ENCODE measurements at regions not wholly inside any gene's neighbourhood (a gene's known extent, or its start where the extent isn't known, plus 50 kb on each side); places are given as distances from the start of the nearest gene placed in this dataset.
"Not testable (repeated sequence)": the region's sequence is repeated elsewhere in the genome, so short reads cannot be mapped to it uniquely, and the experiment has no call there.

GRCh38 chr4:114034189-114034588, 54.7 kb upstream of the ARSJ start:
- DNase-seq, result no peak

DNA sequence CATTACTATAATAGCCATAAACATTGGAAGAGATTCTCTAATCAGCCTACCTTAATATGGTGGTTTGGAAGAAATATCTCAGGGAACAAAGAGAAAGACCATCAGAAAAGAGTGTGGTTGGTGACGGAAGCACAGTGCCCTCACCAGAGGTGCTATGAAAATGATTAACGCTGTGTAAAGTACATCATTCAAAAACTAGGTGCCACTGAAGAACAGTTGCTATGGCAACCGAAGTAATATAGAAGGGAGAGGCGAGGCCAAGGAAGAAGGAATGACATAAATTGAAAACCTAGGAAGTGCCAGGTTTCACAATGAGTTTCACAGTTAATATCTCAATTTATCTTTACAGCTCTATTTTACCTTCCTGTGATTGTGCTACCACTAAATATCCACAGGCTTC, 57.0 kb upstream of the ARSJ start:
- no peak for DNase-seq

GRCh38 chr4:114036864-114037263, 57.4 kb upstream of the ARSJ start:
- DNase-seq, result no peak

DNA sequence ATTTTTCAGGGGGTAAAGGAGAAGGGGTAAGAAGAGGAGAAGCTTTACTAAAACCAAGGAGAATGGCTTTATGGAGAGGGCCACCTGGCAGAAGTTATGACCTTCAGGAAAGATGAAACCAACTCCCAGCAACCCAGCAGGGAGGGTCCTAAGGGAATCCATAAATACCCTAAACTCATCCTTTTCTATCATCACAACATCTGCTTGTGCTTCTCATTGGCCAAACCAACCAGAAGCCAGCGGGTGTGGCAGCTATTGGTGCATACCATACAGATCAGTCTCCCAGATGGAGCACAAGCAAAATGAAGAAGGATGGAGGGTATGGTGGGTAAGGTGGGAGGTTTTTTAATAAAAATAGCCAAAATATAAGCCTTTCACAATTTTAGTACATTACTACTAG, 58.5 kb upstream of the ARSJ start:
- DNase-seq, result no peak

GRCh38 chr4:114038762-114039387, 59.4 kb upstream of the ARSJ start:
- no peak for DNase-seq

DNA sequence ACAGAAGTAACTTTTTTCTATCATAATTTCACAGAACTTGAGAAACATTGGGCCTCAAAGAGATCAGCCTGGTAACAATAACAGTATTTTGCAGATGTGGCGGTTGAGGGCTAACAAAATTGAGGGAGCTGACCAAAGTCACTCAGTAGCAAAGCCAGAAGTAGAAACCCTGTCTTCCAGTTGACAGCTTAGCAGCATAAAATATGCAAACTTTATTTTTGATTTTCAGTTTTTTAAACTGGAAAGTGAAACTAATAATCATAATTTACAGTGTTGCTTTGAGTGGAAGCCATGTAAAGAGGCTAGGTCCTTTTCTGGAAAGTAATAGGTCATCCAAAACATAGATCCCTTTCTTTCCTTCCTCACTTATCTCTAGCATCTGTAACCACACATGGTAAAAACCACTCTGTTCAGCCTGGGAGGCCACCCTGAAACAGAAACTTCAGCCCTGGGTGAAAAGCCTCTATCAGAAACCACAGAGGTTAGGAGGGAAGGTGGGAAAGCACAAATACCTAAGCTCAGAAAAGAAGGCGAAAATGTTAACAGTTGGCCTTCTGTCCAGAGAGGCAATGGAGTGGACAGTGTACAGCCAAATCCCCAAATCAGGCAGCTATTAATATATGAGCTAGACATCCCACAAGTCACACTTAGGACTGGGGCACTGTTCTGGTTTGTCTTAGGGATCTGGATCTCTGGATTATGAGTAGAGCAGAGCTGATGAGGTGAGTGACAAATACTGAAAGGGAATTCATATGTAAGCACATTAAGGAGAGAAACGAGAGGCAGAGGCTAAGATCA, 61.1 kb upstream of the ARSJ start:
- DNase-seq, result no peak

- no peak for DNase-seq
These were observed 61.6 kb upstream of the ARSJ start for GRCh38 chr4:114041117-114041475.

GRCh38 chr4:114043116-114043515, 63.7 kb upstream of the ARSJ start:
- DNase-seq, result no peak

GRCh38 chr4:114044351-114044750, 64.9 kb upstream of the ARSJ start:
- not testable (repeated sequence) for DNase-seq

DNA sequence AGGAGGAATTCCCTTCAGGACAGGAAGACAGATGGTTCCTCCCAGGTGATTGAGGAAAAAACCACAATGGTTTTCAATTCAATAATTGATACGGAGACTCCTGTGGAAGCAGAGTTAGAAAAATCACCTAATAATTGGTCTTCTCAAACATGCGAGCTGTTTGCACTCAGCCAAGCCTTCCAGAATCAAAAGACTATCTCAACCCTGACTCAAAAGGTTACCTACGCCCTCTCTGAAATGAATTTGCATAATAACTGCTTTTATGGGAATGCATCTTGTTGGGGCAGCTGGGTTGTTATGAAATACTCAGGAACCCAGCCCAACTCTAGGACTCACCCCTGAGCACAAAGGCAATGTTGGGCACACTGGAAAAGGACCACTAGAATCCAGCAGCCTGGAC, 66.9 kb upstream of the ARSJ start:
- DNase-seq, result no peak

DNA sequence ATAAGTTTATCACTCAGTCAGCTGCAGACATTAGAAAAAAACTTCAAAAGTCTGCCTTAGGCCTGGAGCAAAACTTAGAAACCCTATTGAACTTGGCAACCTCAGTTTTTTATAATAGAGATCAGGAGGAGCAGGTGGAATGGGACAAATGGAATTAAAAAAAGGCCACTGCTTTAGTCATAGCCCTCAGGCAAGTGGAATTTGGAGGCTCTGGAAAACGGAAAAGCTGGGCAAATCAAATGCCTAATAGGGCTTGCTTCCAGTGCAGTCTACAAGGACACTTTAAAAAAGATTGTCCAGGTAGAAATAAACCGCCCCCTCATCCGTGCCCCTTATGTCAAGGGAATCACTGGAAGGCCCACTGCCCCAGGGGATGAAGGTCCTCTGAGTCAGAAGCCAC, 68.7 kb upstream of the ARSJ start:
- DNase-seq, result not testable (repeated sequence)

GRCh38 chr4:114052227-114052626, 72.8 kb upstream of the ARSJ start:
- DNase-seq, result no peak

- DNase-seq, result no peak
These were observed 77.2 kb upstream of the ARSJ start for GRCh38 chr4:114056599-114056998.

DNA sequence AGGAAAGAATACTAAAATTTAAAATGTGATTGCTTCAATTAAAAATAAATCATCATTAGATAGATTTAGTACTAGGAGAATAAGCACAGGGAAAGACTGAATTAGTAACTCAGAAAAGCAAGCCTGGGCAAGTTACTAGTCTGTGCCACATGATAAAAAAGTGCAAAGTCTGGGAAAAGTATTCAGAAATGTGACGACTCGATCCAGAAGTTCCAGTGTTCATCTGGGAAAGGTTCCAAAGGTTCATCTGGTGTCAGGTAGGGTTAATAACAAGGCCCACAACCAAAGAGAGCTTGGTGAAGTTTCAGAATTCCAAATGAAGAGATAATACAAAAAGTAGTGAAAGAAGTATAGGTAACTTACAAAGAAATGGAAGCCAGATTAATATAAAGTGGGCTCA, 78.3 kb upstream of the ARSJ start:
- no peak for DNase-seq

GRCh38 chr4:114062499-114062898, 83.1 kb upstream of the ARSJ start:
- DNase-seq, result no peak

- no peak for DNase-seq
These were observed 93.3 kb upstream of the ARSJ start for GRCh38 chr4:114072781-114073180.

- no peak for DNase-seq
These were observed 97.6 kb upstream of the ARSJ start for GRCh38 chr4:114076899-114077570.

- no peak for DNase-seq
These were observed 98.2 kb upstream of the ARSJ start for GRCh38 chr4:114077610-114078009.

DNA sequence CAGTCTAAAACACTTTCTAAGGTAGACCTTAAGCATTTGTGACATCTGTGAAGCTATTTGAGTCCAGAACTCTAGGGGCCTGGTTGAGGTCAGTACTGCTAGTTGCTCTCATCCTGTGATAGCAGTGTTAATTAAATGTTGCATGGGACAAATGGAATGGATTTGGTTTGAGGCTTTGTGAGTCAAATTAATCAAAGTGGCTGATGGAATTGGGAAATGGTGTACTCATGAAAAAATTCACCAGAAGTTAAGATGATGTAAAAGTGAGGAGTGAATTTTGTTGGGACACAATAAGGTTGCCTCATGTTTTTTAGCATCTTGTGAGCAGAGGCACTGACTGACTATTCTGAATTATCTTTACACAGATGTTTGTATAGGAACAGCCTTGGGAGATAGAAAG, 99.2 kb upstream of the ARSJ start:
- DNase-seq, result no peak

- DNase-seq, result no peak
These were observed 102.3 kb upstream of the ARSJ start for GRCh38 chr4:114081783-114082182.

DNA sequence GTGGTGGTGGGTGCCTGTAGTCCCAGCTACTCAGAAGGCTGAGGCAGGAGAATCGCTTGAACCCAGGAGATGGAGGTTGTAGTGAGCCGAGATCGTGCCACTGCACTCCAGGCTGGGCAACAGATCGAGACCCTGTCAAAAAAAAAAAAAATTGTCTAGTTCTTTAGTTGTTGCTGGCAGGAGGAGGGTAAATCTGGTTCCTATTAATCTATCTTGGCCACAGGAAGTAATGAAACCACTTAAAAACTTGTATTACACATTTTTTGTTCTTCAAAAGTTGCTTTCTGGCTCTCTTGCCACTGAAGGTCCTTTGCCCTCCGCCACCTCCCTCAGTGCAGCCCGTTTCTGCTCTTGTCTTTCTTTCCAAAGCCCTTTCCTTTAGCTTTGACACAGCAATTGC, 102.9 kb upstream of the ARSJ start:
- no peak for DNase-seq

DNA sequence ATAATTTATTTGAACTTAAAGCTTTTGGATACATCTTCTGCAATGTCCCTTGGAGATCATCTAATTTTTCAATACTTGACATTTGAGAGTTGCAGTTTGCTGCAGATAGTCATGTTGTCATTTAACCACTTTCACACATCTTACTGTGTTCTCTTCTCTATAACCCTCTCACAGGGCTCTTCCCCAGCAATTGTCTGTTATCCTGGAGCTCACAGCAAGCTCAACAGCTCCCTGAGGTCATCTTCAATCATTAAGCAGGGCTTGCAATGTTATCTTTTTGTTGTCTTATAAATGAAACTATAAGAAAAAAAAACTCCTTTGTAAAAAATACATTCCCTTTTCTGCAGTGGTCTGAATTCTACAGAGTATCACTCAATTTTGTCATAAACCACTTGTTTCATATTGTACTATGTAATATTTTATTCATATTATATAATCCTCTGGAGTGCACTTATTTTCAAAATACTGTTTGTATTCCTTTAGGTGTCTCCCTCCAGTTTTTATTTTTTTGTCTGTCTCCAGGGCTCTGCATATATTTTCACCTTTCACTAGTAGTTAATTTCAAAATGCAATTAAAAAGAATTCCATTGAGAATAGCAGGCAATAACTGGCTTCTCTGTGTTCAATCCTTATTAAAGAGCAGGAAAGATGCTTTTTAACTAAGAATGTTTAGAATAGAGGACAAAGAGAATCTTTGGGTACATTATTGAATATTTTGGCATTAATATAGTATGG, 106.3 kb upstream of the ARSJ start:
- no peak for DNase-seq

DNA sequence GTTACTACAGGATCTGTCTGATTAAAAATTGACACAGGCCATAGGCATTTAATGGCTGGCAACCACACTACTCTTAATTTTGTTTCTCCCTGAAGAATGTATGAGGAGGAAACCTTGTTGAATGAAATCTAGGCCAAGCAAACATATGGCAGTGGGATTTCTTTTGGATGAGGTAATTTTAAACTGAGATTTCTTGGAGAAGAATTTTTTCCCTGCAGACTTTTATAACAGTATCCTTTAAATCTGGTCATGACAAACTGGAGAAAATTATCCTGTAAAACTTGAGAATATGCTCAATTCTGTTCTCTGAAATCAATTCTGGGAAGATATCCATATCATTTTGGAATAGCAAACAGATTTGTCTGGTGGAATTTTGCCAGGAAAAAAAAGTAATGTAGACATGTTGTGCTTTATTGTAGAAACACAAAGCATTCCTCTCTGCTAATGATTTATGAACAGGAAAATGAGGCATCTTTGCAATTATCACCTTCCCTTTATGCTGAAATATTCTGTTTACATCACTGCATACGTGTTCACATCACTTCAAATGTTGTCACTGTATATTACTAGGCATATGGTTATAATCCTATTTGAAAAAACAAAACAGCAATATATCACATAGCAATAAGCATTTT, 108.3 kb upstream of the ARSJ start:
- no peak for DNase-seq
